Upper lobe of left lung (tissue), 6 donors: ENCODE measurements at regions not wholly inside any gene's neighbourhood (a gene's known extent, or its start where the extent isn't known, plus 50 kb on each side); places are given as distances from the start of the nearest gene placed in this dataset.

ENCODE experiments used
- ATAC-seq, 2 donors: fragments of 200-7000 bp; cut with Tn5 transposase; one replicate each; pipeline ENCODE4 v1.9.1; 2022; ENCODE audit warnings: mild to moderate bottlenecking in 2 of 2, moderate library complexity in 2 of 2; ENCODE audit not compliant: low FRiP score in 2 of 2
- DNase-seq, 2 donors: peaks; one replicate each; pipeline ENCODE4 v3.0.0-alpha.2; 2019 to 2020
- H3K27ac ChIP-seq, 4 donors: fragments of 200-600 bp; sonication (generic); one replicate each; pipeline ENCODE4 v1.5.1; 2016 to 2019
- H3K27me3 ChIP-seq, 4 donors: fragments of 200-600 bp; sonication (generic); one replicate each; pipeline ENCODE4 v1.5.1; 2017 to 2019
- H3K36me3 ChIP-seq, 4 donors: fragments of 200-600 bp; sonication (generic); one replicate each; pipeline ENCODE4 v1.5.1; 2016 to 2019
- H3K4me1 ChIP-seq, 4 donors: fragments of 200-600 bp; sonication (generic); one replicate each; pipeline ENCODE4 v1.5.1; 2018 to 2019
- H3K4me3 ChIP-seq, 4 donors: fragments of 200-600 bp; sonication (generic); one replicate each; pipeline ENCODE4 v1.5.1; 2017 to 2019; ENCODE audit warnings: mild to moderate bottlenecking in 2 of 4, moderate library complexity in 1 of 4
- H3K9me3 ChIP-seq, 4 donors: fragments of 200-600 bp; sonication (generic); one replicate each; pipeline ENCODE4 v1.5.1; 2018 to 2019
- CTCF ChIP-seq, 6 experiments: fragments of 450-650 bp in 4 of 6; fragments of 200-600 bp in 2 of 6; sonication (generic) in 2 of 6; IDR thresholded peaks; one replicate each; pipeline ENCODE4 v1.5.1; 2016 to 2019; ENCODE audit warnings: antibody characterized with exemption in 6 of 6
- EP300 ChIP-seq, 4 donors: sonication (generic); formaldehyde crosslinking; IDR thresholded peaks; one replicate each; pipeline ENCODE4 v1.5.1; 2017; ENCODE audit warnings: antibody characterized with exemption in 4 of 4, control low read depth in 2 of 4
- POLR2A ChIP-seq, 4 donors: fragments of 450-650 bp; IDR thresholded peaks; one replicate each; pipeline ENCODE4 v1.5.1; 2016 to 2017; ENCODE audit warnings: antibody characterized with exemption in 4 of 4, mild to moderate bottlenecking in 2 of 4
- POLR2AphosphoS5 ChIP-seq, 2 donors: sonication (generic); formaldehyde crosslinking; IDR thresholded peaks; one replicate each; pipeline ENCODE4 v1.5.1; 2017; ENCODE audit warnings: antibody characterized with exemption in 2 of 2
- WGBS, 2 donors: methylation state at CpG; one replicate each; pipeline ENCODE4 v1.1.5; 2017 to 2018; 5-methylcytosine and 5-hydroxymethylcytosine counted together
- donor health status: DM: no; HTN: no; CAD: no; lungs with moderate emphysema.
- donor health status: DM: no; HTN: yes; CAD: no; lungs with severe emphysema.

DNA sequence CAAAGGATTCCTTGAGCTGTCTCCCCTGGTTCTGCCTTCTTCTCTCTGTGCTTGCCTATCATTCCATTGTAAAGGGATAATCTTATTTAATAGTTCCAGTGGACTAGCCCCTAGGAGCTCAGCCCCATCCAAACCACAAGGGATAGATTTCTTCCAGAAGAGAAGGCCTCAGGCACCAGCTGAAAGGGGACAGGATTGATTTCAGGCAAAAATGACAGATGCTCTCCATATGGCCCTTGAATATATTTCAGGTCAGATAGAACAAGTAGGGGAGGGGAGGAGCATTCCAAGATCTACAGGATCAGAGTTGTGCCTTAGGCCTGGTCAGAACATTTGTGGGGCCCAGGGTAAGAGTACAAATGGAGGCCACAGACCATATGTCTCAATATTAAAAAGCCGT, 85.3 kb downstream of the RPLP1 start:
- Histone ChIP-seq H3K4me3 (no peak overlapping the region), H3K27ac (no peak overlapping the region), H3K27me3 (no peaks in the 10 kb centered on the region), H3K4me1 (no peaks in the 10 kb centered on the region), H3K36me3 (no peaks in the 10 kb centered on the region), H3K9me3 (no peaks in the 10 kb centered on the region)
- TF ChIP-seq POLR2AphosphoS5 (IDR thresholded peaks at IDR 0.05) (no peak), CTCF (IDR thresholded peaks at IDR 0.05) (no peak), POLR2A (IDR thresholded peaks at IDR 0.05) (no peak), EP300 (IDR thresholded peaks at IDR 0.05) (no peak)
- DNase-seq (no peak), ATAC-seq (no peak)
- WGBS, 2 donors: 100% methylated on average over 1 of the region's 1 CpG

DNA sequence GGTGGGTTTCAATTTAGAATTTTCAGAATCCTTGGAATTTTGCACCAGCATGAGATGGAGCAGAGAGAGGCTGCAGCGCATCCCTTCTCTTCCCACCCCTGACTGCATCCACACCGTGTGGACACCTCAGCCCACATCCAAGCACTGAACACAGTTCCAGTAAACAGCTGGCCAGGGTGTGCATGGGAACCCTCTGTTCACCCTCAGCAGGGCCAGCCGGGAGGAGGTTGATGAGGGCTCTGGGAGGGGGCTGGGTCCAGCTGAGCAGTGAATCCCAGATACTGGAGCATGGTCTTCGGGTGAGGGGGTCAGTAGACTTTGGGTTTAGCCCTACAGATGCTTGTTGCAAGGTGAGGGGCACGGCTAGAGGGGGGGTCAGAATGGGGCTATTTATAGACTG, 85.8 kb downstream of the RPLP1 start:
- no peak for TF ChIP-seq EP300 (IDR thresholded peaks at IDR 0.05)
- TF ChIP-seq POLR2AphosphoS5 (IDR thresholded peaks at IDR 0.05): no peak
- TF ChIP-seq POLR2A (IDR thresholded peaks at IDR 0.05): no peak
- TF ChIP-seq CTCF (IDR thresholded peaks at IDR 0.05): no peak
- Histone ChIP-seq H3K27ac (no peak overlapping the region), H3K9me3 (no peaks in the 10 kb centered on the region), H3K36me3 (no peaks in the 10 kb centered on the region), H3K4me3 (no peak overlapping the region), H3K4me1 (no peaks in the 10 kb centered on the region), H3K27me3 (no peaks in the 10 kb centered on the region)
- 91 to 95% methylated on average over 5 of the region's 5 CpGs for WGBS, 2 donors
- DNase-seq: no peak
- peak in 1 of 2 donors; percentile 51 for ATAC-seq

DNA sequence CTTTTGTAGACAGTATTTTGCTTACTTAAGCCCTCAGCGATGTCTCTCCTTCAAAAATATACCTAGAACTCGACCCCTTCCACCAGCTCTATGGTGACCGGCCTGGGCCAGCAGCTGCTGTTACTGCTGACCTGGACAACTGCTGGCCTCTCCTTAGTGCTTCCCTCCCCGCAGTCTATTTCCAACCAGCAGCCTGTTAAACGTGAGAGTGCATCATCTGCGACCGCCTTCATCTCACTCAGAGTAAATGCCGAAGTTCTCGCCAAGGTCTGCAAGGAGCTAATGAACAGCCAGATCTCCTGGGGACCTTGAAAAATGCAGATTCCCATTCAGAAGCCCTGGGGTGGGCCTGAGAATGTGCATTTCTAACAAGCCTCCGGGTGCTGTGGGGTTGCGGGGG, 86.7 kb downstream of the RPLP1 start:
- ATAC-seq (no peak), DNase-seq (no peak)
- no peak for TF ChIP-seq POLR2A (IDR thresholded peaks at IDR 0.05)
- TF ChIP-seq EP300 (IDR thresholded peaks at IDR 0.05): no peak
- no peak for TF ChIP-seq POLR2AphosphoS5 (IDR thresholded peaks at IDR 0.05)
- no peak for TF ChIP-seq CTCF (IDR thresholded peaks at IDR 0.05)
- Histone ChIP-seq H3K4me1 (no peaks in the 10 kb centered on the region), H3K36me3 (no peaks in the 10 kb centered on the region), H3K27me3 (no peaks in the 10 kb centered on the region), H3K9me3 (no peaks in the 10 kb centered on the region), H3K4me3 (no peak overlapping the region), H3K27ac (no peak overlapping the region)
- 93 to 95% methylated on average over 4 to 11 of the region's 11 CpGs for WGBS, 2 donors

GRCh38 chr15:69540622-69541021, 88.0 kb downstream of the RPLP1 start:
- TF ChIP-seq POLR2A (IDR thresholded peaks at IDR 0.05): no peak
- TF ChIP-seq POLR2AphosphoS5 (IDR thresholded peaks at IDR 0.05): no peak
- no peak for TF ChIP-seq EP300 (IDR thresholded peaks at IDR 0.05)
- TF ChIP-seq CTCF (IDR thresholded peaks at IDR 0.05): no peak
- peak in 1 of 2 donors; percentile 14 for DNase-seq
- Histone ChIP-seq H3K4me1 (no peaks in the 10 kb centered on the region), H3K27ac (no peak overlapping the region), H3K9me3 (no peaks in the 10 kb centered on the region), H3K36me3 (no peaks in the 10 kb centered on the region), H3K27me3 (no peaks in the 10 kb centered on the region), H3K4me3 (no peak overlapping the region)
- no peak for ATAC-seq
- WGBS, 2 donors: 74 to 77% methylated on average over 9 of the region's 9 CpGs

GRCh38 chr15:69542028-69542427, 89.4 kb downstream of the RPLP1 start:
- no peak for DNase-seq
- 78 to 92% methylated on average over 4 to 7 of the region's 7 CpGs for WGBS, 2 donors
- no peak for TF ChIP-seq POLR2AphosphoS5 (IDR thresholded peaks at IDR 0.05)
- no peak for TF ChIP-seq POLR2A (IDR thresholded peaks at IDR 0.05)
- no peak for TF ChIP-seq CTCF (IDR thresholded peaks at IDR 0.05)
- TF ChIP-seq EP300 (IDR thresholded peaks at IDR 0.05): no peak

More at GRCh38 chr15:69542028-69542427, 89.4 kb downstream of the RPLP1 start:
- Histone ChIP-seq H3K4me1 (no peaks in the 10 kb centered on the region), H3K36me3 (no peaks in the 10 kb centered on the region), H3K27ac (no peak overlapping the region), H3K9me3 (no peaks in the 10 kb centered on the region), H3K4me3 (no peak overlapping the region), H3K27me3 (no peaks in the 10 kb centered on the region)
- ATAC-seq: no peak
